Breast epithelium (tissue), 4 donors: ENCODE measurements at regions not wholly inside any gene's neighbourhood (a gene's known extent, or its start where the extent isn't known, plus 50 kb on each side); places are given as distances from the start of the nearest gene placed in this dataset.

Source experiments
- DNase-seq, 2 donors: peaks; one replicate each; pipeline ENCODE4 v3.0.0-alpha.2; 2019; ENCODE audit warnings: low spot score in 2 of 2
- H3K27ac ChIP-seq, 2 donors: fragments of 200-600 bp; sonication (generic) in 1 of 2; one replicate each; pipeline ENCODE4 v1.5.1; 2016 to 2019; ENCODE audit warnings: mild to moderate bottlenecking in 1 of 2
- H3K27me3 ChIP-seq, 2 donors: fragments of 200-600 bp; sonication (generic) in 1 of 2; one replicate each; pipeline versions ENCODE4 v1.5.1 to v1.6.0; 2017 to 2019; ENCODE audit warnings: control low read depth in 1 of 2, mild to moderate bottlenecking in 1 of 2
- H3K36me3 ChIP-seq: fragments of 200-600 bp; one replicate; pipeline ENCODE4 v1.5.1; 2019
- H3K4me1 ChIP-seq, 2 donors: fragments of 200-600 bp; sonication (generic); one replicate each; pipeline ENCODE4 v1.5.1; 2016 to 2019; ENCODE audit warnings: control low read depth in 1 of 2
- H3K4me3 ChIP-seq, 3 donors: fragments of 200-600 bp; sonication (generic); 1 replicate in 2 of 3; 2 replicates in 1 of 3; pipeline ENCODE4 v1.5.1; 2016 to 2019; ENCODE audit warnings: mild to moderate bottlenecking in 3 of 3, moderate library complexity in 2 of 3
- H3K9me3 ChIP-seq, 2 donors: fragments of 200-600 bp; sonication (generic) in 1 of 2; one replicate each; pipeline ENCODE4 v1.5.1; 2016 to 2019; ENCODE audit warnings: control low read depth in 1 of 2
- POLR2A ChIP-seq: fragments of 450-650 bp; IDR thresholded peaks from one replicate; pipeline ENCODE4 v1.6.1; 2016; ENCODE audit warnings: antibody characterized with exemption, mild to moderate bottlenecking, moderate library complexity
- POLR2AphosphoS5 ChIP-seq, 3 donors: sonication (generic); formaldehyde crosslinking; IDR thresholded peaks; one replicate each; pipeline ENCODE4 v1.6.1; 2017; ENCODE audit warnings: antibody characterized with exemption in 3 of 3
- intact Hi-C: fragments of 100-400 bp; cut with DNase I; formaldehyde crosslinking; loops from one replicate; pipeline ENCODE4 v1.15.1; 2023; ENCODE audit warnings: low total_unique reads
- TF ChIP-seq, protein P1 (sequence below), 3 donors: fragments of 450-650 bp; IDR thresholded peaks; one replicate each; pipeline ENCODE4 v1.5.1; 2016 to 2017; ENCODE audit warnings: antibody characterized with exemption in 3 of 3, mild to moderate bottlenecking in 3 of 3, moderate library complexity in 3 of 3

DNA sequence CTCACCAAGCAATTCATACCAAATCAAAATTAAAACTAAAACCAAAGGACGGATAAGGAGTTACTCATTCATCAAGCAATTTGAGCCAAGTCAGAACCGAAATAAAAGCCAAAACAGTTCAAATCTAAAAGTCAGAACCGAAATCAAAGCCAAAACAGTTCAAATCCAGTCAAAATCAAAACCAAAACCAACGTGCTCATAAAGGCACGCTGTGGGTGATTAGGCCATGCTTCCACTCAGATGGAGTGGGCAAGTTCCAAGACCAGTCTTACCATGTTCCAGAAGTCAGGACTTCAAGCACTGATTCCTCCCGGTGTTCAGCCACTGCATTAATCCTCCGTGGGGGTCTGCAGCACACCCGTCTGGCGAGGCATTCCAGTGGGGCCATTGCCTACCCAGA, 409.3 kb downstream of the TGFB2 start:
- Histone ChIP-seq H3K4me3 (no peak overlapping the region), H3K27me3 (no peaks in the 10 kb centered on the region), H3K36me3 (no peaks in the 10 kb centered on the region), H3K4me1 (no peaks in the 10 kb centered on the region), H3K9me3 (peaks cover 0 to 1% of the 10 kb centered on the region in 2 donors), H3K27ac (no peak overlapping the region)
- DNase-seq, result no peak
- intact Hi-C loops, result no loop called here
- TF ChIP-seq POLR2A (no peak), POLR2AphosphoS5 (IDR thresholded peaks at IDR 0.05) (no peak)
- TF ChIP-seq, protein P1, sequence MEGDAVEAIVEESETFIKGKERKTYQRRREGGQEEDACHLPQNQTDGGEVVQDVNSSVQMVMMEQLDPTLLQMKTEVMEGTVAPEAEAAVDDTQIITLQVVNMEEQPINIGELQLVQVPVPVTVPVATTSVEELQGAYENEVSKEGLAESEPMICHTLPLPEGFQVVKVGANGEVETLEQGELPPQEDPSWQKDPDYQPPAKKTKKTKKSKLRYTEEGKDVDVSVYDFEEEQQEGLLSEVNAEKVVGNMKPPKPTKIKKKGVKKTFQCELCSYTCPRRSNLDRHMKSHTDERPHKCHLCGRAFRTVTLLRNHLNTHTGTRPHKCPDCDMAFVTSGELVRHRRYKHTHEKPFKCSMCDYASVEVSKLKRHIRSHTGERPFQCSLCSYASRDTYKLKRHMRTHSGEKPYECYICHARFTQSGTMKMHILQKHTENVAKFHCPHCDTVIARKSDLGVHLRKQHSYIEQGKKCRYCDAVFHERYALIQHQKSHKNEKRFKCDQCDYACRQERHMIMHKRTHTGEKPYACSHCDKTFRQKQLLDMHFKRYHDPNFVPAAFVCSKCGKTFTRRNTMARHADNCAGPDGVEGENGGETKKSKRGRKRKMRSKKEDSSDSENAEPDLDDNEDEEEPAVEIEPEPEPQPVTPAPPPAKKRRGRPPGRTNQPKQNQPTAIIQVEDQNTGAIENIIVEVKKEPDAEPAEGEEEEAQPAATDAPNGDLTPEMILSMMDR (IDR thresholded peaks at IDR 0.05), result no peak

DNA sequence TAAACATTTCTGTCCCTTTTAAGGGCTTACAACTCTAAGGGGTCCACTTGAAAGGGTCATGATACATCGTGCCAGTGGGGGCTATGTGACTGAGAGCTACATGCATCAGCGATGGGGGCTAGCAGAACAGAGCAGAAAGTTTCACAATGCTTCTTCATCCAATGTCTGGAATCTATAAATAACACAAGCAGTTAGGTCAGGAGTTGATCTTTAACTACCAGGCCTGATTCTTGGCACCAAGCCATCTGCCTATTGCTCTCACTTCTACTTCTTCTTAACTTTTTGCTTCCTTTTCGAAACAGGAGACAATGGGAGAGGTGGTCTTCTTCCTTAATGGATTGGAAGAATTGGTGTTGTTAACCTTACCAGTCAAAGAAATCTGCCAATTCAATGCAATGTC, 410.0 kb downstream of the TGFB2 start:
- TF ChIP-seq POLR2A (no peak), POLR2AphosphoS5 (IDR thresholded peaks at IDR 0.05) (no peak)
- TF ChIP-seq, protein P1 (IDR thresholded peaks at IDR 0.05), result no peak
- no peak overlapping the region for H3K4me3 ChIP-seq
- intact Hi-C loops, result no loop called here

DNA sequence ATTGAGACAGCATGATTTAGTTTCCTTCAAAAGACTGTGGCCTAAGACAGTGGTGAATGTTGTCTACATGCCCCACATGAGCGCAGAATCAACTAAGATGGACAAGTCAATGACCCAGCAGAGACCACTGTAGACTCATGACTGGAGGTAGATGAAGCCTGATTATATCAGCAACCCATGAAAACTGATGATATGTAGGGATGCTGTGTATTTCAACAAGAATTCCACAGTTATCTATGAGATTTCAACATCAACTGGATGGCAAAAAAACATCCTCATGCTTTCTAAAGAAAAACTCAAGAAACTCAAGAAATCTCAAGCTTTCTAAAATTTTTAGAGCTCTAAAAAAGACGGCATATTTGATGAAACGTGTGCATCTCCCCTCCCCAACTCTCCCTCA, 413.9 kb upstream of the LYPLAL1 start:
- no peaks in the 10 kb centered on the region for H3K9me3 ChIP-seq
- H3K4me3 ChIP-seq, result no peak overlapping the region
- H3K36me3 ChIP-seq, result no peaks in the 10 kb centered on the region
- no peak for DNase-seq
- H3K27ac ChIP-seq, result no peak overlapping the region
- no peaks in the 10 kb centered on the region for H3K27me3 ChIP-seq
- intact Hi-C loops, result no loop called here
- TF ChIP-seq, protein P1 (IDR thresholded peaks at IDR 0.05), result no peak
- TF ChIP-seq POLR2A (no peak), POLR2AphosphoS5 (IDR thresholded peaks at IDR 0.05) (no peak)
- H3K4me1 ChIP-seq, result no peaks in the 10 kb centered on the region

More for the DNA sequence above, 410.0 kb downstream of the TGFB2 start:
- Histone ChIP-seq H3K27ac (no peak overlapping the region), H3K27me3 (no peaks in the 10 kb centered on the region), H3K4me1 (no peaks in the 10 kb centered on the region), H3K36me3 (no peaks in the 10 kb centered on the region), H3K9me3 (no peaks in the 10 kb centered on the region)
- DNase-seq, result no peak

DNA sequence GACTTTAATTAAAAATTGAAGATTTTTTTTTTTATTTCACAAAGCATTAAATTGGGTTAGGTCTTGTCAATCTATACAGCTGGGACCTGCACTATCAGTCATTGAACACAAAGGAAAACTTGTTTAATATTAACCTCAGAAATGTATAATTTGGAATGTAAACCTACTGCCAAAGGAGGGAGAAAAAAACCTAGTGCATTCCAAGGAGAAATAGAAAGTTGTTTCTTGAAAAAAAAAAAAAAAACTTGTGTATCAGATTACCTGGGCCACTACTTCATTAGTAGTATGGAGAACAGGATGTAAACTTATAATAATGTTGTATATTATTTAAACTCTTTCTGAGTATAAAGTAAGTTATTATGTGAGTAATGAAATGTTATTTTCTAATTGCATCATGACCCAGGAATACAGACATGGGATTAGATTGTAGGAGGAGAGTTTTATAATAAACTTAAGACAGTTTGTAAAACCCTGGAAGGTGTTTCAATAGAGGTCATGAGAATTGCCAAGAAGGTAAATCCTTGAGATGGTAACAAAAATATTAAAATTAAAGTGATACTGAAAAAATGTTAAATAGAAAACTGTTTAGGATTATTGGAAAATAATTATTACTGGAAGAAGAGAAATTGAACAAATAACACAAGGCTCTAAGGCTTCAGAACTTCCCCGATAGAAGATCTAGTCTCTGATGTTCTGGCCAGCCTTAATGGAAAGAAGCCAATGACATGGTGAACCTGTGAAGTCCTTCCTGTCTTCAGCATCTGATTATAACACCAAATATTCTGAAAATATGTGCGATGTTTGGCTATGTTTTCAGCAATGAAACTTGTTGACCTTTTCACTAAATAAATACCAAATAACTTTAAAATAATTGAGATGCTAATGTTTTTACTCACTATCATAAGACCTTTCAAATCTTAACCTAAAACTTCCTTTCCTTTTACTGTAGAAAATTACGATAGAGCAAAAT, 412.8 kb upstream of the LYPLAL1 start:
- no peaks in the 10 kb centered on the region for H3K4me1 ChIP-seq
- intact Hi-C loops, result no loop called here
- no peaks in the 10 kb centered on the region for H3K27me3 ChIP-seq
- H3K4me3 ChIP-seq, result no peak overlapping the region
- H3K9me3 ChIP-seq, result no peaks in the 10 kb centered on the region
- H3K27ac ChIP-seq, result no peak overlapping the region
- H3K36me3 ChIP-seq, result no peaks in the 10 kb centered on the region
- no peak for DNase-seq
- TF ChIP-seq POLR2A (no peak), POLR2AphosphoS5 (IDR thresholded peaks at IDR 0.05) (no peak)
- TF ChIP-seq, protein P1 (IDR thresholded peaks at IDR 0.05), result no peak

DNA sequence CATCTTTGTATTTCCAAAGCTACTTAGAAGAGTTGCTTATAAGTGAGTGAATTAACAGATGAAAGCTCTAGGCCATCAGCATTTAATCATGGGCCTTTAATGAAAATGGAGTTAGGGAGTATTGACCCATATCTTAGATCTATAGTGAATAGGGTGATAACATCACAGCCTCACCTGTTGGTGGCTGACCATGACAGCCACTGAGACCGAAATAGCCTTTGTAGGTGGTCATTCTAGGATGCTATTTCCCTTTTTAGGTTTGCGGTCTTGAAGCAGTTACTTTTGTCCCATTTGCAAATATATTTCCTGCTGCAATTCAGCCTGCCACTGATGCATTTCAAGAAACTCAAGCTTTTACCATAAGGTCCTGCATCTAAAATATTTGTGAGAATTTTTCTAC, 410.1 kb upstream of the LYPLAL1 start:
- Histone ChIP-seq H3K9me3 (no peaks in the 10 kb centered on the region), H3K4me3 (no peak overlapping the region), H3K27me3 (no peaks in the 10 kb centered on the region), H3K27ac (no peak overlapping the region), H3K4me1 (no peaks in the 10 kb centered on the region), H3K36me3 (no peaks in the 10 kb centered on the region)
- DNase-seq, result no peak
- intact Hi-C loops, result no loop called here
- TF ChIP-seq POLR2AphosphoS5 (IDR thresholded peaks at IDR 0.05) (no peak), POLR2A (no peak)
- TF ChIP-seq, protein P1 (IDR thresholded peaks at IDR 0.05), result no peak
